GM23338 (cell line): ENCODE measurements at regions not wholly inside any gene's neighbourhood (a gene's known extent, or its start where the extent isn't known, plus 50 kb on each side); places are given as distances from the start of the nearest gene placed in this dataset.

Experiments used
- CREB1 ChIP-seq: fragments of 250-450 bp; sonication (Bioruptor Pico); IDR thresholded peaks from 2 replicates; pipeline ENCODE4 v1.5.0; 2020; ENCODE audit warnings: low read depth, mild to moderate bottlenecking, moderate library complexity
- POLR2AphosphoS5 ChIP-seq: IDR thresholded peaks from 2 replicates; pipeline ENCODE4 v1.6.1; 2016; ENCODE audit warnings: antibody characterized with exemption, low read depth
- ZNF114 ChIP-seq: fragments of 250-450 bp; sonication (Bioruptor Pico); IDR thresholded peaks from 2 replicates; pipeline ENCODE4 v1.5.0; 2020; ENCODE audit warnings: mild to moderate bottlenecking, moderate library complexity
- TF ChIP-seq, protein P1 (sequence below): IDR thresholded peaks from one replicate; pipeline ENCODE4 v1.6.1; 2018; ENCODE audit warnings: antibody characterized with exemption; ENCODE audit not compliant: unreplicated experiment
- TF ChIP-seq, protein P2 (sequence below), 2 experiments: fragments of 200-600 bp in 1 of 2; sonication (generic) in 1 of 2; conservative IDR thresholded peaks; 2 replicates each; pipeline versions ENCODE4 v1.5.1 to v1.6.1; 2016 to 2017; ENCODE audit warnings: antibody characterized with exemption in 2 of 2, low read depth in 2 of 2, mild to moderate bottlenecking in 2 of 2, moderate library complexity in 1 of 2

DNA sequence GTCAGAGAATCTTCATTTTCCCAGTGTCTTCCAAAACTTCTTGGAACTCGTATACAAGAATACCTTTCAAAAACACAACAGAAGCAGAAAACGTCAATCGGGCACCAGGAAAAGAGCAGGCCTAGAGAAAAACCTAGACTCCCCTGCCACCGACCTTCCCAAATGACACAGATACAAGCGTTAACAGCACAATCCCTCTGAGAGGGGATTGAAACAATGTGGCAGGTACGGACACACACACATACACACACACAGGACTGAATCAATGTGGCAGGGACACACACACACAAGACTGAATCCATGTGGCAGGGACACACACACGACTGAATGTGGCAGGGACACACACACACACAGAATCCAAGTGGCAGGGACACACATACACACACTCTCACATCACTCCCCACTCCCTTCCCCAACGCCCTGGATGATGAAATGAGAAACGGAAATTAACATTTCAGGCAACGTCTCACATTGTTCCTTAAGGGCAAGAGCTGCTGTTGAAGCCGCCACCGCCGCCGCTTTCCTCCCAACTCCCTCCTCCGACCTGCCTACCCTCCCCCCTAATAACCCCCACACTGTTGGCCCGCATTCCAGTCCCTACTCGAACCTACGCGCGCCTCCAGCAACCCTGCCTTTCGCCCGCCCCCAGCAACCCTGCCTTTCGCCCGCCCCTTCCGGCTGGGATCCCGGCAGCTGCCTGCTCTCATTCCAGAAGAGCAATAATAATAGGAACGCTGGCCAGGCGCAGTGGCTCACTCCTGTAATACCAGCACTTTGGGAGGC is 302.1 kb upstream of the HSFY2 start:
- TF ChIP-seq, protein P1, sequence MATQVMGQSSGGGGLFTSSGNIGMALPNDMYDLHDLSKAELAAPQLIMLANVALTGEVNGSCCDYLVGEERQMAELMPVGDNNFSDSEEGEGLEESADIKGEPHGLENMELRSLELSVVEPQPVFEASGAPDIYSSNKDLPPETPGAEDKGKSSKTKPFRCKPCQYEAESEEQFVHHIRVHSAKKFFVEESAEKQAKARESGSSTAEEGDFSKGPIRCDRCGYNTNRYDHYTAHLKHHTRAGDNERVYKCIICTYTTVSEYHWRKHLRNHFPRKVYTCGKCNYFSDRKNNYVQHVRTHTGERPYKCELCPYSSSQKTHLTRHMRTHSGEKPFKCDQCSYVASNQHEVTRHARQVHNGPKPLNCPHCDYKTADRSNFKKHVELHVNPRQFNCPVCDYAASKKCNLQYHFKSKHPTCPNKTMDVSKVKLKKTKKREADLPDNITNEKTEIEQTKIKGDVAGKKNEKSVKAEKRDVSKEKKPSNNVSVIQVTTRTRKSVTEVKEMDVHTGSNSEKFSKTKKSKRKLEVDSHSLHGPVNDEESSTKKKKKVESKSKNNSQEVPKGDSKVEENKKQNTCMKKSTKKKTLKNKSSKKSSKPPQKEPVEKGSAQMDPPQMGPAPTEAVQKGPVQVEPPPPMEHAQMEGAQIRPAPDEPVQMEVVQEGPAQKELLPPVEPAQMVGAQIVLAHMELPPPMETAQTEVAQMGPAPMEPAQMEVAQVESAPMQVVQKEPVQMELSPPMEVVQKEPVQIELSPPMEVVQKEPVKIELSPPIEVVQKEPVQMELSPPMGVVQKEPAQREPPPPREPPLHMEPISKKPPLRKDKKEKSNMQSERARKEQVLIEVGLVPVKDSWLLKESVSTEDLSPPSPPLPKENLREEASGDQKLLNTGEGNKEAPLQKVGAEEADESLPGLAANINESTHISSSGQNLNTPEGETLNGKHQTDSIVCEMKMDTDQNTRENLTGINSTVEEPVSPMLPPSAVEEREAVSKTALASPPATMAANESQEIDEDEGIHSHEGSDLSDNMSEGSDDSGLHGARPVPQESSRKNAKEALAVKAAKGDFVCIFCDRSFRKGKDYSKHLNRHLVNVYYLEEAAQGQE, result no peak
- TF ChIP-seq POLR2AphosphoS5 (no peak), CREB1 (CRISPR knock-in tag) (no peak), ZNF114 (no peak)
- TF ChIP-seq, protein P2, sequence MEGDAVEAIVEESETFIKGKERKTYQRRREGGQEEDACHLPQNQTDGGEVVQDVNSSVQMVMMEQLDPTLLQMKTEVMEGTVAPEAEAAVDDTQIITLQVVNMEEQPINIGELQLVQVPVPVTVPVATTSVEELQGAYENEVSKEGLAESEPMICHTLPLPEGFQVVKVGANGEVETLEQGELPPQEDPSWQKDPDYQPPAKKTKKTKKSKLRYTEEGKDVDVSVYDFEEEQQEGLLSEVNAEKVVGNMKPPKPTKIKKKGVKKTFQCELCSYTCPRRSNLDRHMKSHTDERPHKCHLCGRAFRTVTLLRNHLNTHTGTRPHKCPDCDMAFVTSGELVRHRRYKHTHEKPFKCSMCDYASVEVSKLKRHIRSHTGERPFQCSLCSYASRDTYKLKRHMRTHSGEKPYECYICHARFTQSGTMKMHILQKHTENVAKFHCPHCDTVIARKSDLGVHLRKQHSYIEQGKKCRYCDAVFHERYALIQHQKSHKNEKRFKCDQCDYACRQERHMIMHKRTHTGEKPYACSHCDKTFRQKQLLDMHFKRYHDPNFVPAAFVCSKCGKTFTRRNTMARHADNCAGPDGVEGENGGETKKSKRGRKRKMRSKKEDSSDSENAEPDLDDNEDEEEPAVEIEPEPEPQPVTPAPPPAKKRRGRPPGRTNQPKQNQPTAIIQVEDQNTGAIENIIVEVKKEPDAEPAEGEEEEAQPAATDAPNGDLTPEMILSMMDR (conservative IDR thresholded peaks at IDR 0.05; ENCODE audit: low read depth in 2 of 2), result no peak
